Liver (tissue), 8 donors: ENCODE measurements at regions not wholly inside any gene's neighbourhood (a gene's known extent, or its start where the extent isn't known, plus 50 kb on each side); places are given as distances from the start of the nearest gene placed in this dataset.

Experiments used
- DNase-seq: peaks from one replicate; pipeline ENCODE4 v3.0.0-alpha.2; 2017; ENCODE audit warnings: low spot score
- H3K27ac ChIP-seq, 2 donors: one replicate each; pipeline ENCODE4 v1.7.0; 2013; ENCODE audit warnings: inconsistent platforms in 2 of 2, low read length in 2 of 2, control low read depth in 1 of 2, low read depth in 1 of 2, mild to moderate bottlenecking in 1 of 2
- H3K27me3 ChIP-seq, 4 donors: one replicate each; pipeline versions ENCODE4 v1.6.1 to v1.7.0; 2013; ENCODE audit warnings: low read length in 3 of 4, inconsistent platforms in 1 of 4, mild to moderate bottlenecking in 1 of 4, moderate library complexity in 1 of 4; ENCODE audit not compliant: control insufficient read depth in 4 of 4, insufficient read depth in 4 of 4
- H3K36me3 ChIP-seq, 4 donors: one replicate each; pipeline versions ENCODE4 v1.6.1 to v1.7.0; 2013; ENCODE audit warnings: low read length in 3 of 4, mild to moderate bottlenecking in 3 of 4, low read depth in 1 of 4, moderate library complexity in 1 of 4; ENCODE audit not compliant: control insufficient read depth in 4 of 4, insufficient read depth in 3 of 4
- H3K4me1 ChIP-seq, 4 donors: one replicate each; pipeline versions ENCODE4 v1.6.1 to v1.7.0; 2013; ENCODE audit warnings: low read length in 3 of 4, mild to moderate bottlenecking in 3 of 4, moderate library complexity in 1 of 4; ENCODE audit not compliant: control insufficient read depth in 4 of 4, insufficient read depth in 4 of 4
- H3K4me3 ChIP-seq, 3 donors: one replicate each; pipeline versions ENCODE4 v1.6.1 to v1.7.0; 2013; ENCODE audit warnings: low read length in 3 of 3, control low read depth in 1 of 3, low read depth in 1 of 3, mild to moderate bottlenecking in 1 of 3
- H3K9ac ChIP-seq, 2 donors: one replicate each; pipeline ENCODE4 v1.7.0; 2013; ENCODE audit warnings: low read length in 2 of 2, mild to moderate bottlenecking in 2 of 2, moderate library complexity in 2 of 2, control low read depth in 1 of 2, low read depth in 1 of 2
- H3K9me3 ChIP-seq, 4 donors: one replicate each; pipeline versions ENCODE4 v1.6.1 to v1.7.0; 2013; ENCODE audit warnings: low read length in 3 of 4; ENCODE audit not compliant: control insufficient read depth in 4 of 4
- CTCF ChIP-seq: fragments of 150-350 bp; IDR thresholded peaks from 2 replicates; pipeline ENCODE4 v1.5.1; 2017; ENCODE audit warnings: improper control_type of control experiment, low read depth, low read length; ENCODE audit not compliant: missing input control
- EGR1 ChIP-seq, 2 donors: IDR thresholded peaks; 2 replicates each; pipeline ENCODE4 v1.6.1; 2016 to 2018; ENCODE audit warnings: antibody characterized with exemption in 2 of 2, low read depth in 2 of 2
- FOXA1 ChIP-seq: IDR thresholded peaks from 2 replicates; pipeline ENCODE4 v1.6.1; 2016; ENCODE audit warnings: antibody characterized with exemption
- FOXA2 ChIP-seq: IDR thresholded peaks from 2 replicates; pipeline ENCODE4 v1.6.1; 2016; ENCODE audit warnings: antibody characterized with exemption
- GABPA ChIP-seq, 2 donors: IDR thresholded peaks in 1 of 2; conservative IDR thresholded peaks in 1 of 2; 2 replicates each; pipeline ENCODE4 v1.6.1; 2016; ENCODE audit warnings: antibody characterized with exemption in 2 of 2, mild to moderate bottlenecking in 1 of 2, moderate library complexity in 1 of 2
- HNF4A ChIP-seq, 2 donors: conservative IDR thresholded peaks; 2 replicates each; pipeline ENCODE4 v1.6.1; 2016; ENCODE audit warnings: antibody characterized with exemption in 2 of 2, mild to moderate bottlenecking in 2 of 2
- HNF4G ChIP-seq: IDR thresholded peaks from 2 replicates; pipeline ENCODE4 v1.6.1; 2016; ENCODE audit warnings: antibody characterized with exemption
- JUND ChIP-seq, 2 donors: IDR thresholded peaks; 2 replicates each; pipeline ENCODE4 v1.6.1; 2016; ENCODE audit warnings: antibody characterized with exemption in 2 of 2
- MAX ChIP-seq: IDR thresholded peaks from 2 replicates; pipeline ENCODE4 v1.6.1; 2016; ENCODE audit warnings: antibody characterized with exemption
- RAD21 ChIP-seq, 2 donors: IDR thresholded peaks; 2 replicates each; pipeline ENCODE4 v1.6.1; 2016; ENCODE audit warnings: antibody characterized with exemption in 2 of 2, mild to moderate bottlenecking in 2 of 2
- REST ChIP-seq: IDR thresholded peaks from 2 replicates; pipeline ENCODE4 v1.6.1; 2016; ENCODE audit warnings: antibody characterized with exemption, mild to moderate bottlenecking
- TAF1 ChIP-seq: conservative IDR thresholded peaks from 2 replicates; pipeline ENCODE4 v1.6.1; 2016; ENCODE audit warnings: antibody characterized with exemption, mild to moderate bottlenecking
- YY1 ChIP-seq: IDR thresholded peaks from 2 replicates; pipeline ENCODE4 v1.6.1; 2016; ENCODE audit warnings: antibody characterized with exemption, mild to moderate bottlenecking
- ZBTB33 ChIP-seq: IDR thresholded peaks from 2 replicates; pipeline ENCODE4 v1.6.1; 2016; ENCODE audit warnings: antibody characterized with exemption
- WGBS: extraction: QIAGEN DNeasy Blood & Tissue Kit; methylation state at CpG from one replicate; pipeline ENCODE4 v1.1.7; 2013; 5-methylcytosine and 5-hydroxymethylcytosine counted together
- donor health status: healthy.
- donor health status: healthy.
- donor health status: healthy.
- donor health status: healthy.
- donor health status: healthy.

- no peak for TF ChIP-seq ZBTB33
- no peak for TF ChIP-seq RAD21 (IDR thresholded peaks at IDR 0.05)
- no peak for TF ChIP-seq FOXA1
These were observed 348.2 kb downstream of the CDH11 start (continued) for GRCh38 chr16:64773638-64774037.

- no peaks in the 10 kb centered on the region for H3K4me1 ChIP-seq
- no peak for DNase-seq
- whole genome bisulfite sequencing = 68% methylated on average over 3 of the region's 3 CpGs
- H3K9ac ChIP-seq = no peak overlapping the region
- H3K27ac ChIP-seq = no peak overlapping the region
- H3K4me3 ChIP-seq = no peak overlapping the region
- TF ChIP-seq TAF1 (no peak), ZBTB33 (no peak), FOXA1 (no peak)
- no peaks in the 10 kb centered on the region for H3K27me3 ChIP-seq
- no peaks in the 10 kb centered on the region for H3K36me3 ChIP-seq
- H3K9me3 ChIP-seq = peaks cover 0 to 3% (median 0%) of the 10 kb centered on the region in 4 donors
These were observed 348.7 kb downstream of the CDH11 start for GRCh38 chr16:64773184-64773583.

GRCh38 chr16:64771273-64771672, 350.6 kb downstream of the CDH11 start:
- Histone ChIP-seq H3K4me1 (no peaks in the 10 kb centered on the region), H3K9me3 (peaks cover 0 to 3% (median 0%) of the 10 kb centered on the region in 4 donors), H3K27ac (no peak overlapping the region), H3K27me3 (no peaks in the 10 kb centered on the region), H3K4me3 (no peak overlapping the region), H3K36me3 (no peaks in the 10 kb centered on the region), H3K9ac (no peak overlapping the region)
- DNase-seq = no peak
- TF ChIP-seq MAX (no peak), JUND (IDR thresholded peaks at IDR 0.05) (no peak), EGR1 (IDR thresholded peaks at IDR 0.05; ENCODE audit: low read depth in 2 of 2) (no peak), TAF1 (no peak), YY1 (no peak), HNF4A (conservative IDR thresholded peaks at IDR 0.05) (no peak)
- WGBS = 86% methylated on average over 13 of the region's 13 CpGs

GRCh38 chr16:64762211-64762610, 359.7 kb downstream of the CDH11 start:
- no peak overlapping the region for H3K9ac ChIP-seq
- H3K27ac ChIP-seq = no peak overlapping the region
- DNase-seq = no peak
- 45% methylated on average over 2 of the region's 2 CpGs for WGBS
- H3K4me3 ChIP-seq = no peak overlapping the region
- no peaks in the 10 kb centered on the region for H3K4me1 ChIP-seq
- no peaks in the 10 kb centered on the region for H3K36me3 ChIP-seq
- H3K9me3 ChIP-seq = no peaks in the 10 kb centered on the region
- no peaks in the 10 kb centered on the region for H3K27me3 ChIP-seq
- TF ChIP-seq REST = no peak
- TF ChIP-seq ZBTB33 = no peak
- no peak for TF ChIP-seq FOXA2
- no peak for TF ChIP-seq YY1
- TF ChIP-seq CTCF = no peak
- no peak for TF ChIP-seq GABPA (IDR thresholded peaks at IDR 0.05 in 1 of 2, conservative IDR thresholded peaks at IDR 0.05 in 1 of 2)
- no peak for TF ChIP-seq FOXA1
- no peak for TF ChIP-seq JUND (IDR thresholded peaks at IDR 0.05)
- TF ChIP-seq HNF4G = no peak
